ENCODE measurements at regions not wholly inside any gene's neighbourhood (a gene's known extent, or its start where the extent isn't known, plus 50 kb on each side); places are given as distances from the start of the nearest gene placed in this dataset.

- Histone ChIP-seq H3K9ac (ENCODE audit: insufficient read depth in 1 of 2, low read length in 2 of 2) (no peak overlapping the region), H3K36me3 (ENCODE audit: control insufficient read depth in 4 of 4, insufficient read depth in 4 of 4, low read length in 4 of 4) (no peaks in the 10 kb centered on the region), H3K4me1 (ENCODE audit: control insufficient read depth in 5 of 5, insufficient read depth in 5 of 5, low read length in 5 of 5) (no peaks in the 10 kb centered on the region), H3K4me3 (no peak overlapping the region), H3K9me3 (ENCODE audit: control insufficient read depth in 4 of 4, insufficient read depth in 3 of 4, low read length in 3 of 4) (no peaks in the 10 kb centered on the region), H3K27ac (ENCODE audit: low read depth in 1 of 2, low read length in 1 of 2) (no peak overlapping the region), H3K27me3 (ENCODE audit: control insufficient read depth in 3 of 3, insufficient read depth in 3 of 3, low read length in 2 of 3) (no peaks in the 10 kb centered on the region)
- 85% methylated on average over 2 of the region's 2 CpGs for WGBS, 2 donors
- no peak for DNase-seq
- no peak for ATAC-seq (ENCODE audit: insufficient read depth, low FRiP score)
- TF ChIP-seq, protein P1, sequence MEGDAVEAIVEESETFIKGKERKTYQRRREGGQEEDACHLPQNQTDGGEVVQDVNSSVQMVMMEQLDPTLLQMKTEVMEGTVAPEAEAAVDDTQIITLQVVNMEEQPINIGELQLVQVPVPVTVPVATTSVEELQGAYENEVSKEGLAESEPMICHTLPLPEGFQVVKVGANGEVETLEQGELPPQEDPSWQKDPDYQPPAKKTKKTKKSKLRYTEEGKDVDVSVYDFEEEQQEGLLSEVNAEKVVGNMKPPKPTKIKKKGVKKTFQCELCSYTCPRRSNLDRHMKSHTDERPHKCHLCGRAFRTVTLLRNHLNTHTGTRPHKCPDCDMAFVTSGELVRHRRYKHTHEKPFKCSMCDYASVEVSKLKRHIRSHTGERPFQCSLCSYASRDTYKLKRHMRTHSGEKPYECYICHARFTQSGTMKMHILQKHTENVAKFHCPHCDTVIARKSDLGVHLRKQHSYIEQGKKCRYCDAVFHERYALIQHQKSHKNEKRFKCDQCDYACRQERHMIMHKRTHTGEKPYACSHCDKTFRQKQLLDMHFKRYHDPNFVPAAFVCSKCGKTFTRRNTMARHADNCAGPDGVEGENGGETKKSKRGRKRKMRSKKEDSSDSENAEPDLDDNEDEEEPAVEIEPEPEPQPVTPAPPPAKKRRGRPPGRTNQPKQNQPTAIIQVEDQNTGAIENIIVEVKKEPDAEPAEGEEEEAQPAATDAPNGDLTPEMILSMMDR (IDR thresholded peaks at IDR 0.05; ENCODE audit: control extremely low read depth, extremely low read depth): no peak
Observed at GRCh38 chr4:181685461-181685860, 557.7 kb upstream of the TENM3 start.

DNA sequence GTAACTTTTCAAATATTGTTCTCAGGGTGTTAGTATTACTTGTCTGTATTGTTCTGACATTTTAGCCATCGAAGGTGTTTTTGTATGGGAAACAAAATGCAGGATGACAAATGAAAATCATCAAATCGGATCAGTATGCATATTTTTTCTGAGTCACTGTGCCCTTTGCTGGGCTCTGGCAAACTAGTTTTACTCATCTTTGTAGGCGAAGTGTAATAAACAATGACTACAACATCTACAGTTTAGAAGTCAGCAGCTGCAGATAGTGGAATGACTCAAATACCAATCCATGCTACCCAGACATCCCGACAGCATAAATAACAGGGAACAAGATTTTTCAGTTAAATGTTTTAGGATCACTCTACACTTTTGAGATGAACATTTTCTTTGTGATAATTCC lies 557.3 kb upstream of the TENM3 start:
- Histone ChIP-seq H3K9me3 (ENCODE audit: control insufficient read depth in 4 of 4, insufficient read depth in 3 of 4, low read length in 3 of 4) (no peaks in the 10 kb centered on the region), H3K9ac (ENCODE audit: insufficient read depth in 1 of 2, low read length in 2 of 2) (no peak overlapping the region), H3K4me3 (no peak overlapping the region), H3K27me3 (ENCODE audit: control insufficient read depth in 3 of 3, insufficient read depth in 3 of 3, low read length in 2 of 3) (no peaks in the 10 kb centered on the region), H3K4me1 (ENCODE audit: control insufficient read depth in 5 of 5, insufficient read depth in 5 of 5, low read length in 5 of 5) (no peaks in the 10 kb centered on the region), H3K36me3 (ENCODE audit: control insufficient read depth in 4 of 4, insufficient read depth in 4 of 4, low read length in 4 of 4) (no peaks in the 10 kb centered on the region), H3K27ac (ENCODE audit: low read depth in 1 of 2, low read length in 1 of 2) (no peak overlapping the region)
- peak; percentile 38 for ATAC-seq (ENCODE audit: insufficient read depth, low FRiP score)
- WGBS, 2 donors: 72 to 82% methylated on average over 4 of the region's 4 CpGs
- DNase-seq: peak in 1 of 3 donors; percentile 6
- TF ChIP-seq, protein P1 (IDR thresholded peaks at IDR 0.05; ENCODE audit: control extremely low read depth, extremely low read depth): no peak

GRCh38 chr4:181687116-181687515 lies 556.1 kb upstream of the TENM3 start:
- no peak for ATAC-seq (ENCODE audit: insufficient read depth, low FRiP score)
- TF ChIP-seq, protein P1 (IDR thresholded peaks at IDR 0.05; ENCODE audit: control extremely low read depth, extremely low read depth): no peak

DNA sequence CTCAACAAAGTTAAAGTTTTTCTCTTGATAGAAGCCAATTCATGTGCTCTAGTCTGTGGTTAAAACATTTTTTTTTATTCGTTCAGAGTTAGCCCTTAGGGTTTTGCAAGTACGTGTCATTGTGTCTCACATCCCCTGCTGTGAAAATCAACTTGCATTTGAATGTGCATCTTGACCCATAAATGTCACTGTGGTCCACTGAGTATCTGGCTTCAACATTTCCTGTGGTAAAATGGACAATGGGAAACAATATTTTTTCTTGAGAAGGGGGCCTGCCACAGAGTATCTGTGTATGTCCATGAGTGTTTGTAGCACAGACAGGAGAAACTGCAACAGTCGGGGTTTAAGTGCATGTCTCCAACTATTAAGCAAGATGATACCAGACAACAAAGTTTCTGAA lies 554.8 kb upstream of the TENM3 start:
- H3K4me3 ChIP-seq: no peak overlapping the region
- H3K9ac ChIP-seq (ENCODE audit: insufficient read depth in 1 of 2, low read length in 2 of 2): no peak overlapping the region
- no peak for DNase-seq
- no peak overlapping the region for H3K27ac ChIP-seq (ENCODE audit: low read depth in 1 of 2, low read length in 1 of 2)
- no peak for ATAC-seq (ENCODE audit: insufficient read depth, low FRiP score)
- H3K4me1 ChIP-seq (ENCODE audit: control insufficient read depth in 5 of 5, insufficient read depth in 5 of 5, low read length in 5 of 5): no peaks in the 10 kb centered on the region
- H3K9me3 ChIP-seq (ENCODE audit: control insufficient read depth in 4 of 4, insufficient read depth in 3 of 4, low read length in 3 of 4): no peaks in the 10 kb centered on the region
- no peaks in the 10 kb centered on the region for H3K36me3 ChIP-seq (ENCODE audit: control insufficient read depth in 4 of 4, insufficient read depth in 4 of 4, low read length in 4 of 4)
- TF ChIP-seq, protein P1 (IDR thresholded peaks at IDR 0.05; ENCODE audit: control extremely low read depth, extremely low read depth): no peak
- WGBS, 2 donors: 52 to 59% methylated on average over 3 of the region's 3 CpGs
- no peaks in the 10 kb centered on the region for H3K27me3 ChIP-seq (ENCODE audit: control insufficient read depth in 3 of 3, insufficient read depth in 3 of 3, low read length in 2 of 3)

More at GRCh38 chr4:181687116-181687515, 556.1 kb upstream of the TENM3 start:
- no peaks in the 10 kb centered on the region for H3K4me1 ChIP-seq (ENCODE audit: control insufficient read depth in 5 of 5, insufficient read depth in 5 of 5, low read length in 5 of 5)
- no peaks in the 10 kb centered on the region for H3K36me3 ChIP-seq (ENCODE audit: control insufficient read depth in 4 of 4, insufficient read depth in 4 of 4, low read length in 4 of 4)
- 73 to 78% methylated on average over 4 of the region's 4 CpGs for WGBS, 2 donors
- DNase-seq: no peak
- H3K9ac ChIP-seq (ENCODE audit: insufficient read depth in 1 of 2, low read length in 2 of 2): no peak overlapping the region
- H3K4me3 ChIP-seq: no peak overlapping the region
- no peaks in the 10 kb centered on the region for H3K9me3 ChIP-seq (ENCODE audit: control insufficient read depth in 4 of 4, insufficient read depth in 3 of 4, low read length in 3 of 4)
- no peak overlapping the region for H3K27ac ChIP-seq (ENCODE audit: low read depth in 1 of 2, low read length in 1 of 2)
- no peaks in the 10 kb centered on the region for H3K27me3 ChIP-seq (ENCODE audit: control insufficient read depth in 3 of 3, insufficient read depth in 3 of 3, low read length in 2 of 3)
